NCI-H446 (cell line): ENCODE measurements at regions not wholly inside any gene's neighbourhood (a gene's known extent, or its start where the extent isn't known, plus 50 kb on each side); places are given as distances from the start of the nearest gene placed in this dataset.
"Not testable (repeated sequence)": the region's sequence is repeated elsewhere in the genome, so short reads cannot be mapped to it uniquely, and the experiment has no call there.

Experiments
- DNase-seq, 2 experiments: peaks; one replicate each; lab custom pipeline; 2025; lab: John Stamatoyannopoulos, UW

DNA sequence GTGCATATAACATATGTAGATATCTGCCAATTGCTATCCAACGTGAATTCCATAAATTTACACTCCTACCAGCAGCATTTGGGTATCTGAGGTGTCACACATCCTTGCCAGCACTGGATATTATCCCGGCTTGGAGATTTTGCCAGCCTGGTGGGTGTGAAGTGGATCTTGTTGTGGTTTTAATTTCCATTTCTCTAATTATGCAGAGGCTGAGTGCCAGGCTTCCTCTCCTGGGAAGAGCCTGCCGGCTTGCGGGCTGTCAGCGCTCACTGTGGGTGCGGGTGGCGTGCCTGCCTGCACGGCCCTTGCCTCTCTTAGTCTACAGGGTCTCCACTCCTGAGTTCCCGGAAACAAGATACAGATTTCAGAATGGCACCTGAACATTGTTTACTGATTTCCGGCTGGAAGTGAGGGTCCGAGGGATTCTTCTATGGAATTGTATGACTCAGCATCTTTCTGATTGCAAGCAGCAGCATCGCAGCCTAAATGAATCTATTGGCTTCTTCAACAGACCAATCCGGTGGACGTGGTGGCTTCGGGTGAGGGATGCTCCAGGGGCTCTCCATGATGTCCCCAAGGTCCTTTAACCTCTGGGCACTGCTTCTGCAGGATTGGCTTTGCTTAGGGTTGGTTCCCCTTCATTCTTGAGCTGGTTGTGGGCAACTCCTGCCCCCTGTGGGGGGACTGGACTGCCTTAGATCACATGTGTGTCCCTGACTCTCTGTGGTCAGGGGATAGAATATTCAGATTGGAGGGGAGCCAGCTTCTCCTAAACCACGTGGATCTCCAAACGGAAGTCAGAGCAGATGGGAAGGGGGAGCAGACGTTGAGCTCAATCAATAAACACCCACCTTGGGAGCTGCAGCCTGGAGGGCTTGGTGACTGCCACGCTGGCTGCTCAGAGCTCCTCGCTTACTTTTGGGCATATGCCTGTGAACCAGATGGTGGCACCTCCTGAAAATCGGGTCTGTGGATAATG, 58.0 kb upstream of the LRPAP1 start:
- peak in 1 of 2 experiments; percentile 6 for DNase-seq

DNA sequence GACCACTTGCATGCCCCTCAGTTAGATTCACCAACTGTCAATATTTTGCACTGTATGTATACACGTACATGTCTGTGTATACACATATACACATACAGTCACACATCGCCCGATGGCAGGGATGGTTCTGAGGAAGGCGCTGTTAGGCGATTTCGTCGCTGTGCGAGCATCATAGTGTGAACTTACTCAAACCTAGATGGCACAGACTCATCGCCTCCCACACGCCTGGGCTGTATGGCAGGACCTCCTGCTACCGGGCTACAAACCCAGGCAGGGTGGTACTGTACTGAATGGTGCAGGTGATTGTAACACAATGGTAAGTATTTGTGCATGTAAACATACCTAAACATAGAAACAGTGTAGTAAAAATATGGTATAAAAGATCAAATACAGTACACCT, 57.2 kb upstream of the LRPAP1 start:
- DNase-seq = not testable (repeated sequence)

DNA sequence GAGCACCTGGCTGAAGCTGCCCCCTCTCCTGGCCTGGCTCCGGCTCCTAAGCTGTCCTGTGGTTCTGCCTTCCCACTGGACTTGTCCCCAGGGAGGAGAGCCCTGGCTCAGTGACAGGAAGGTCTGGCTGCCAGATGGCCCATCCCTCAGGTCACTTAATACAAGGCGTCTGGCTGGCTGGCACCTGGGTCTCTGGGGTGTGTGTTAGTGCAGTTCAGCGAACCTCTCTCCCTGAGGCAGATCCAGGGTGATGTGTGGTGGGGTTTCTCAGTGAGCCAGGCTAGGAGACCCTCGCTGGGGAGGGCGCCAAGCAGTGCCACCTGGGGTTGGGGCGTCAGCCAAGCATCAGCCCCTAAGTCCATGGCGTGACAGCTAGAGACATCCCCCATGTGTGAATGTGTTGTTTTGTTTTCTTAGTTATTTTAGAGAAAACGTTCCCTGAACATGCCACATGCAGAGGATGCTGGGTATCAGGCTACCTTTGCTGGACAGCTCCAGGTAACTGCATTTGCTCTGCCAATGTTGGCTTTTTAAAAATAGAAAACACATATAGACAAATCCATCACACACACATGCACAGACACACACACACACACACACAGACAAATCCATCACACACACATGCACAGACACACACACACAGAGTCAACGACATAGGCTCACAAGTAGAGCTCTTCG, 56.4 kb upstream of the LRPAP1 start:
- not testable (repeated sequence) for DNase-seq

DNA sequence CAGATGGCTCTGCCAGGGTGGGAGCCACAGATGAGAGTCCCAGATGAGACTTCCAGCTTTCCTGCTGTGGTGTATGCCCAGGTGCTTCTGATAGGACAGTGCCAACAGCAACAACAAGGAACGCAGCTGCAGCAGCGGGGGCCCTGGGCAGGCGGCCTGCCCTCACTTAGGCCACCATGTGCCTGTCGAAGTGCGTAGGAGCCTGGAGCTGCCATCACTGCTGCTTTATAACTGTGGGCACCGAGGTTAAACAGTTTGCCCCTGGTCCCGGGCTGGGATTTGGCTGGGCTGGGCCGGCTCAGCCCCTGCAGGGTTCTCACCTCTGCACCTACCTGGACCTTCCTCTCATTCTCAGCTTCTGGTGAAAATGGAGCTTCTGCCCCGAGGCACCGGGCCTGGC, 54.4 kb upstream of the LRPAP1 start:
- not testable (repeated sequence) for DNase-seq

DNA sequence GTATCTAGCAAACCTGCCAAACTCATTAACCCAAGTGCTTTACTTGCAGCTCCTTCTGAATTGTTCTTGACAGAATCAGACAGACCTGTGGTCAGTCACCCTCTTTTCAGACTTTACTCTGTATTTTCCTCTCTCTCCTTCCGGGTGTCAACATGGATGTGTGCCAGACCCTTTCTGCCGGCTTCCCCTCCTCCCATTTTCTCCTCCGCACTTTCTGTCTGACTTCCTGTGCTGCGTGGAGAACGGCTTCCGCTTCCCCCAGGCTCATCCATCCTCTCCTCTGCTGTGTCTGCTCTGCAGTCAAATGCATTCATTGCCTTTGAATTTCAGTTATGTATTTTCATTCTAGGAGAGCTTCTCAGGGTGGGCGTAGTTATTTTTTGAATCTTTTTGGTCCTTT, 53.3 kb upstream of the LRPAP1 start:
- not testable (repeated sequence) for DNase-seq

DNA sequence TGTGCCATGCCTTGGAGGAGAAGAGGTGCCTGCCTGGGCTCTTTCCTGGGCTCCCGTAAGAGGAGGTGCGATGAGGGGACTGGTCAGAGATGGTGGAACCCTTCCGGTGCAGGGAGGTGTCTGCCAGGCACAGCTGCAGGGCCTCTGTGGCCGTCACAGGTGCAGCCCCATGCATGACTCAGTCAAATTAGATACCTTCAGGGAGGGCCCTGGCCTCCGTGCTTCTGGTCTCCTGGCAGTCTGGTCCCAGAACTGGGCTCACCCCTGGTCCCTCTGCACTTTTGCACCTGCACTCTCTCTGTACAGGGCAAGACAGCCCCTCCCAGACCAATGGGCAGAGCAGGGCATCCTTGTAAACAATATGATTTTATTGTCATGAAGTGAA, 49.9 kb upstream of the LRPAP1 start:
- DNase-seq = no peak
